GM19023 (cell line): ENCODE measurements at regions not wholly inside any gene's neighbourhood (a gene's known extent, or its start where the extent isn't known, plus 50 kb on each side); places are given as distances from the start of the nearest gene placed in this dataset.
"Not testable (repeated sequence)": the region's sequence is repeated elsewhere in the genome, so short reads cannot be mapped to it uniquely, and the experiment has no call there.

Source experiments
- ATAC-seq: cut with Tn5 transposase; IDR thresholded peaks from one replicate; pipeline ENCODE4 v1.9.1; 2021; ENCODE audit warnings: mild to moderate bottlenecking, moderate library complexity; ENCODE audit not compliant: unreplicated experiment

GRCh38 chr16:60199150-60199549, 1465.0 kb upstream of the GOT2 start:
- ATAC-seq, result no peak

GRCh38 chr16:60181536-60181935, 1447.4 kb upstream of the GOT2 start:
- no peak for ATAC-seq

- no peak for ATAC-seq
Observed at GRCh38 chr16:60180609-60181008, 1446.5 kb upstream of the GOT2 start.

- ATAC-seq, result no peak
Observed at GRCh38 chr16:60170196-60170595, 1436.1 kb upstream of the GOT2 start.

GRCh38 chr16:60166111-60166510, 1432.0 kb upstream of the GOT2 start:
- no peak for ATAC-seq

GRCh38 chr16:60151987-60152386, 1417.9 kb upstream of the GOT2 start:
- no peak for ATAC-seq

GRCh38 chr16:60150907-60151306, 1416.8 kb upstream of the GOT2 start:
- no peak for ATAC-seq

- ATAC-seq, result no peak
Observed at GRCh38 chr16:60143348-60143705, 1409.2 kb upstream of the GOT2 start.

- no peak for ATAC-seq
Observed at GRCh38 chr16:60142619-60143347, 1408.7 kb upstream of the GOT2 start.

- ATAC-seq, result no peak
Observed at GRCh38 chr16:60137891-60138290, 1403.8 kb upstream of the GOT2 start.

GRCh38 chr16:60127196-60127595, 1393.1 kb upstream of the GOT2 start:
- ATAC-seq, result no peak

GRCh38 chr16:60126115-60126514, 1392.0 kb upstream of the GOT2 start:
- ATAC-seq, result not testable (repeated sequence)

GRCh38 chr16:60123392-60124023, 1389.4 kb upstream of the GOT2 start:
- no peak for ATAC-seq

GRCh38 chr16:60120586-60120985, 1386.5 kb upstream of the GOT2 start:
- ATAC-seq, result no peak

GRCh38 chr16:60110531-60110930, 1376.4 kb upstream of the GOT2 start:
- ATAC-seq, result no peak

GRCh38 chr16:60107871-60108270, 1373.8 kb upstream of the GOT2 start:
- ATAC-seq, result no peak

GRCh38 chr16:60107437-60107836, 1373.3 kb upstream of the GOT2 start:
- no peak for ATAC-seq

GRCh38 chr16:60100371-60100770, 1366.3 kb upstream of the GOT2 start:
- ATAC-seq, result no peak

GRCh38 chr16:60091529-60091928, 1357.4 kb upstream of the GOT2 start:
- no peak for ATAC-seq

- no peak for ATAC-seq
Observed at GRCh38 chr16:60091071-60091470, 1357.0 kb upstream of the GOT2 start.

GRCh38 chr16:60087530-60087929, 1353.4 kb upstream of the GOT2 start:
- ATAC-seq, result no peak

GRCh38 chr16:60078819-60079218, 1344.7 kb upstream of the GOT2 start:
- ATAC-seq, result not testable (repeated sequence)

- ATAC-seq, result no peak
Observed at GRCh38 chr16:60077861-60078260, 1343.7 kb upstream of the GOT2 start.
